H9 (cell line): ENCODE measurements at regions not wholly inside any gene's neighbourhood (a gene's known extent, or its start where the extent isn't known, plus 50 kb on each side); places are given as distances from the start of the nearest gene placed in this dataset.

Source experiments
- DNase-seq: peaks from one replicate; pipeline ENCODE4 v3.0.0-alpha.2; 2017
- H2AFZ ChIP-seq: one replicate; pipeline ENCODE4 v1.6.1; 2013; ENCODE audit warnings: mild to moderate bottlenecking, low read length, control low read depth, moderate library complexity
- H2AK5ac ChIP-seq: 2 replicates; pipeline ENCODE4 v1.6.1; 2013; ENCODE audit warnings: low read length, control low read depth, mixed read lengths; ENCODE audit not compliant: insufficient read length
- H2BK120ac ChIP-seq: one replicate; pipeline ENCODE4 v1.6.1; 2013; ENCODE audit warnings: low read depth, mild to moderate bottlenecking, low read length, control low read depth, inconsistent platforms; ENCODE audit not compliant: poor library complexity, severe bottlenecking
- H2BK12ac ChIP-seq: 2 replicates; pipeline ENCODE4 v1.6.1; 2013; ENCODE audit warnings: low read length, control low read depth, mixed read lengths, low read depth; ENCODE audit not compliant: insufficient read length
- H2BK15ac ChIP-seq: 2 replicates; pipeline ENCODE4 v1.6.1; 2013; ENCODE audit warnings: low read depth, low read length, control low read depth
- H2BK20ac ChIP-seq: one replicate; pipeline ENCODE4 v1.6.1; 2013; ENCODE audit warnings: low read depth, mild to moderate bottlenecking, low read length, control low read depth, inconsistent platforms; ENCODE audit not compliant: poor library complexity, severe bottlenecking
- H2BK5ac ChIP-seq: 2 replicates; pipeline ENCODE4 v1.6.1; 2013; ENCODE audit warnings: low read length, control low read depth, mixed read lengths; ENCODE audit not compliant: insufficient read length
- H3K14ac ChIP-seq: 2 replicates; pipeline ENCODE4 v1.6.1; 2013; ENCODE audit warnings: low read length, control low read depth; ENCODE audit not compliant: insufficient read depth
- H3K18ac ChIP-seq: 2 replicates; pipeline ENCODE4 v1.6.1; 2013; ENCODE audit warnings: low read depth, mild to moderate bottlenecking, mixed read lengths, low read length, control low read depth; ENCODE audit not compliant: insufficient read length
- H3K23ac ChIP-seq: 2 replicates; pipeline ENCODE4 v1.6.1; 2013; ENCODE audit warnings: low read length, control low read depth, mixed read lengths, low read depth; ENCODE audit not compliant: insufficient read length
- H3K23me2 ChIP-seq: 2 replicates; pipeline ENCODE4 v1.6.1; 2013; ENCODE audit warnings: low read depth, mild to moderate bottlenecking, mixed read lengths, low read length, control low read depth; ENCODE audit not compliant: insufficient read length, poor library complexity, severe bottlenecking
- H3K27ac ChIP-seq: 2 replicates; pipeline ENCODE4 v1.5.1; 2013; ENCODE audit warnings: low read length, control low read depth, mixed read lengths, low read depth; ENCODE audit not compliant: insufficient read length
- H3K27me3 ChIP-seq: 2 replicates; pipeline ENCODE4 v1.6.1; 2013; ENCODE audit warnings: low read length, control low read depth, inconsistent platforms; ENCODE audit not compliant: insufficient read depth
- H3K4ac ChIP-seq: 2 replicates; pipeline ENCODE4 v1.6.1; 2013; ENCODE audit warnings: low read depth, mild to moderate bottlenecking, control low read depth, inconsistent platforms, low read length, moderate library complexity
- H3K4me1 ChIP-seq: 2 replicates; pipeline ENCODE4 v1.6.1; 2013; ENCODE audit warnings: low read length, control low read depth, inconsistent platforms; ENCODE audit not compliant: insufficient read depth
- H3K4me2 ChIP-seq: 2 replicates; pipeline ENCODE4 v1.6.1; 2013; ENCODE audit warnings: low read length, control low read depth, mixed read lengths; ENCODE audit not compliant: insufficient read length, insufficient read depth
- H3K56ac ChIP-seq: 2 replicates; pipeline ENCODE4 v1.6.1; 2013; ENCODE audit warnings: low read depth, mild to moderate bottlenecking, mixed read lengths, low read length, control low read depth; ENCODE audit not compliant: insufficient read length
- H3K79me1 ChIP-seq: 2 replicates; pipeline ENCODE4 v1.6.1; 2013; ENCODE audit warnings: low read depth, mild to moderate bottlenecking, moderate library complexity, low read length, control low read depth, inconsistent platforms; ENCODE audit not compliant: insufficient read depth, poor library complexity, severe bottlenecking
- H3K79me2 ChIP-seq: 2 replicates; pipeline ENCODE4 v1.6.1; 2013; ENCODE audit warnings: low read length, control low read depth, inconsistent platforms; ENCODE audit not compliant: insufficient read depth
- H3K9ac ChIP-seq: 2 replicates; pipeline ENCODE4 v1.6.1; 2013; ENCODE audit warnings: low read length, control low read depth, mixed read lengths; ENCODE audit not compliant: insufficient read length; ENCODE audit errors: extremely low read depth
- H3K9me3 ChIP-seq: one replicate; pipeline ENCODE4 v1.6.1; 2013; ENCODE audit warnings: low read depth, low read length, inconsistent platforms; ENCODE audit not compliant: control insufficient read depth
- H3T11ph ChIP-seq: one replicate; pipeline ENCODE4 v1.6.1; 2013; ENCODE audit warnings: mild to moderate bottlenecking, low read length, control low read depth, inconsistent platforms
- H4K20me1 ChIP-seq: one replicate; pipeline ENCODE4 v1.6.1; 2013; ENCODE audit not compliant: control insufficient read depth, insufficient read length, insufficient read depth
- H4K5ac ChIP-seq: 2 replicates; pipeline ENCODE4 v1.6.1; 2013; ENCODE audit warnings: low read depth, mild to moderate bottlenecking, mixed read lengths, low read length, control low read depth; ENCODE audit not compliant: insufficient read length
- H4K8ac ChIP-seq: replicated peaks from 2 replicates; pipeline ENCODE4 v1.6.1; 2013; ENCODE audit warnings: low read length, control low read depth, mixed read lengths, low read depth; ENCODE audit not compliant: insufficient read length
- H4K91ac ChIP-seq: 2 replicates; pipeline ENCODE4 v1.6.1; 2013; ENCODE audit warnings: low read depth, mild to moderate bottlenecking, moderate library complexity, mixed read lengths, low read length, control low read depth; ENCODE audit not compliant: insufficient read length
- H3K27ac Mint-ChIP-seq, 3 experiments: 2 replicates in 2 of 3; 3 replicates in 1 of 3; pipeline ENCODE4 v1.8.0; 2020 to 2021; ENCODE audit warnings: mixed read lengths in 3 of 3, mild to moderate bottlenecking in 1 of 3, moderate library complexity in 1 of 3
- H3K27me3 Mint-ChIP-seq: 2 replicates; pipeline ENCODE4 v1.8.0; 2021; ENCODE audit warnings: low read depth, mild to moderate bottlenecking, moderate library complexity, mixed read lengths
- H3K36me3 Mint-ChIP-seq, 3 experiments: 2 replicates in 2 of 3; 3 replicates in 1 of 3; pipeline ENCODE4 v1.8.0; 2020 to 2021; ENCODE audit warnings: low read depth in 3 of 3, mixed read lengths in 3 of 3; ENCODE audit not compliant: insufficient read depth in 1 of 3
- H3K4me1 Mint-ChIP-seq, 2 experiments: 2 replicates each; pipeline ENCODE4 v1.8.0; 2020; ENCODE audit warnings: mixed read lengths in 2 of 2
- H3K4me3 Mint-ChIP-seq, 2 experiments: 2 replicates in 1 of 2; 3 replicates in 1 of 2; pipeline ENCODE4 v1.8.0; 2020 to 2021; ENCODE audit warnings: mild to moderate bottlenecking in 2 of 2, mixed read lengths in 2 of 2, moderate library complexity in 1 of 2
- H3K9me3 Mint-ChIP-seq, 2 experiments: 2 replicates in 1 of 2; 3 replicates in 1 of 2; pipeline ENCODE4 v1.8.0; 2020; ENCODE audit warnings: mild to moderate bottlenecking in 2 of 2, mixed read lengths in 2 of 2, moderate library complexity in 1 of 2
- CTCF ChIP-seq: fragments of 200-600 bp; sonication (generic); conservative IDR thresholded peaks from 3 replicates; pipeline ENCODE4 v1.8.0; 2021; ENCODE audit warnings: antibody characterized with exemption, mild to moderate bottlenecking
- WGBS: extraction: QIAGEN DNeasy Blood & Tissue Kit; methylation state at CpG from one replicate; pipeline ENCODE4 v1.1.7; 2013; ENCODE audit warnings: missing lambda C conversion rate, low lambda C conversion rate, mixed read lengths; ENCODE audit not compliant: insufficient read length; ENCODE audit errors: extremely low coverage; 5-methylcytosine and 5-hydroxymethylcytosine counted together

GRCh38 chr9:78393340-78393739, 96.4 kb downstream of the PSAT1 start:
- no peak for DNase-seq
- H3K4ac ChIP-seq: no peak overlapping the region
- no peak overlapping the region for H4K8ac ChIP-seq
- Mint-ChIP-seq H3K4me3 (peak overlapping the region in 1 of 2 experiments; percentile 5; a peak in 1 of 5 replicates), H3K27ac (peak overlapping the region; percentile 15 to 93 (median 70); a peak in 6 of 7 replicates), H3K4me1 (peaks cover 55 to 61% of the 10 kb centered on the region in 2 experiments), H3K27me3 (no peaks in the 10 kb centered on the region), H3K9me3 (peaks cover 29% of the 10 kb centered on the region in 2 experiments), H3K36me3 (peaks cover 14 to 32% (median 29%) of the 10 kb centered on the region in 3 experiments)
- no peak overlapping the region for H2BK12ac ChIP-seq
- H2BK5ac ChIP-seq: no peak overlapping the region
- no peak overlapping the region for H2BK120ac ChIP-seq
- no peaks in the 10 kb centered on the region for H3K79me1 ChIP-seq
- H2BK15ac ChIP-seq: no peak overlapping the region
- H3K18ac ChIP-seq: no peak overlapping the region
- no peak overlapping the region for H2AK5ac ChIP-seq
- no peak overlapping the region for H4K91ac ChIP-seq
- peaks cover 23% of the 10 kb centered on the region for H3K4me1 ChIP-seq
- H2BK20ac ChIP-seq: no peak overlapping the region
- no peak overlapping the region for H3T11ph ChIP-seq
- H3K23ac ChIP-seq: no peak overlapping the region
- no peak overlapping the region for H3K4me2 ChIP-seq
- no peak overlapping the region for H3K9ac ChIP-seq
- WGBS: no CpG with 5 or more reads among the region's 2 CpGs
- H4K20me1 ChIP-seq: no peaks in the 10 kb centered on the region
- no peaks in the 10 kb centered on the region for H3K27me3 ChIP-seq
- no peak overlapping the region for H3K14ac ChIP-seq
- no peak overlapping the region for H3K27ac ChIP-seq
- H3K9me3 ChIP-seq: peaks cover 8% of the 10 kb centered on the region
- TF ChIP-seq CTCF: no peak
- no peaks in the 10 kb centered on the region for H3K23me2 ChIP-seq
- no peaks in the 10 kb centered on the region for H3K79me2 ChIP-seq
- no peak overlapping the region for H2AFZ ChIP-seq
- H4K5ac ChIP-seq: no peak overlapping the region
- H3K56ac ChIP-seq: no peak overlapping the region
